Calu3 (cell line): ENCODE measurements at regions not wholly inside any gene's neighbourhood (a gene's known extent, or its start where the extent isn't known, plus 50 kb on each side); places are given as distances from the start of the nearest gene placed in this dataset.

Experiments used
- BruUV-seq: library from RNA; stranded (reverse); fragments of 400-500 nt; replicated peaks from 2 replicates; lab custom pipeline; 2021; lab: Mats Ljungman, UMichigan
- CTCF ChIA-PET: fragments of 300-600 bp; sonication (Branson Sonifier 250); formaldehyde crosslinking; loops from one replicate; lab custom pipeline; 2022; ENCODE audit warnings: antibody characterized with exemption; lab: Charles Lee
- DNase-seq: peaks from one replicate; pipeline ENCODE4 v3.0.0; 2022
- H3K27ac Mint-ChIP-seq: one replicate; pipeline ENCODE4 v1.8.0; 2022; ENCODE audit warnings: mixed read lengths; ENCODE audit not compliant: unreplicated experiment
- H3K27me3 Mint-ChIP-seq: one replicate; pipeline ENCODE4 v1.8.0; 2022; ENCODE audit warnings: mixed read lengths; ENCODE audit not compliant: unreplicated experiment
- H3K36me3 Mint-ChIP-seq: one replicate; pipeline ENCODE4 v1.8.0; 2022; ENCODE audit warnings: mild to moderate bottlenecking, moderate library complexity, mixed read lengths; ENCODE audit not compliant: insufficient read depth, unreplicated experiment
- H3K4me1 Mint-ChIP-seq: one replicate; pipeline ENCODE4 v1.8.0; 2022; ENCODE audit warnings: mild to moderate bottlenecking, low read depth, mixed read lengths; ENCODE audit not compliant: unreplicated experiment
- H3K4me3 Mint-ChIP-seq: one replicate; pipeline ENCODE4 v1.8.0; 2022; ENCODE audit warnings: mild to moderate bottlenecking, low read depth, moderate library complexity, mixed read lengths; ENCODE audit not compliant: unreplicated experiment
- H3K9me3 Mint-ChIP-seq: one replicate; pipeline ENCODE4 v1.8.0; 2022; ENCODE audit warnings: low read depth, mixed read lengths; ENCODE audit not compliant: unreplicated experiment
- intact Hi-C: fragments of 100-400 bp; cut with micrococcal nuclease; formaldehyde crosslinking; loops from one replicate; pipeline ENCODE4 v1.10.0; 2022; ENCODE audit not compliant: unreplicated experiment
- TF ChIP-seq, protein P1 (sequence below): fragments of 200-600 bp; IDR thresholded peaks from one replicate; pipeline ENCODE4 v1.8.0; 2022; ENCODE audit warnings: antibody characterized with exemption; ENCODE audit not compliant: unreplicated experiment

- no peaks in the 10 kb centered on the region for H3K36me3 Mint-ChIP-seq
- TF ChIP-seq, protein P1, sequence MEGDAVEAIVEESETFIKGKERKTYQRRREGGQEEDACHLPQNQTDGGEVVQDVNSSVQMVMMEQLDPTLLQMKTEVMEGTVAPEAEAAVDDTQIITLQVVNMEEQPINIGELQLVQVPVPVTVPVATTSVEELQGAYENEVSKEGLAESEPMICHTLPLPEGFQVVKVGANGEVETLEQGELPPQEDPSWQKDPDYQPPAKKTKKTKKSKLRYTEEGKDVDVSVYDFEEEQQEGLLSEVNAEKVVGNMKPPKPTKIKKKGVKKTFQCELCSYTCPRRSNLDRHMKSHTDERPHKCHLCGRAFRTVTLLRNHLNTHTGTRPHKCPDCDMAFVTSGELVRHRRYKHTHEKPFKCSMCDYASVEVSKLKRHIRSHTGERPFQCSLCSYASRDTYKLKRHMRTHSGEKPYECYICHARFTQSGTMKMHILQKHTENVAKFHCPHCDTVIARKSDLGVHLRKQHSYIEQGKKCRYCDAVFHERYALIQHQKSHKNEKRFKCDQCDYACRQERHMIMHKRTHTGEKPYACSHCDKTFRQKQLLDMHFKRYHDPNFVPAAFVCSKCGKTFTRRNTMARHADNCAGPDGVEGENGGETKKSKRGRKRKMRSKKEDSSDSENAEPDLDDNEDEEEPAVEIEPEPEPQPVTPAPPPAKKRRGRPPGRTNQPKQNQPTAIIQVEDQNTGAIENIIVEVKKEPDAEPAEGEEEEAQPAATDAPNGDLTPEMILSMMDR = no peak
- DNase-seq = no peak
- H3K4me1 Mint-ChIP-seq = no peaks in the 10 kb centered on the region
- H3K4me3 Mint-ChIP-seq = no peak overlapping the region
- no TSS peak for BruUV-seq
- H3K27ac Mint-ChIP-seq = no peak overlapping the region
- no peaks in the 10 kb centered on the region for H3K27me3 Mint-ChIP-seq
- intact Hi-C loops = no loop called here
- CTCF ChIA-PET = no interaction called here
- no peaks in the 10 kb centered on the region for H3K9me3 Mint-ChIP-seq
These were observed 303.4 kb downstream of the SPRY2 start for GRCh38 chr13:80037505-80037888.

DNA sequence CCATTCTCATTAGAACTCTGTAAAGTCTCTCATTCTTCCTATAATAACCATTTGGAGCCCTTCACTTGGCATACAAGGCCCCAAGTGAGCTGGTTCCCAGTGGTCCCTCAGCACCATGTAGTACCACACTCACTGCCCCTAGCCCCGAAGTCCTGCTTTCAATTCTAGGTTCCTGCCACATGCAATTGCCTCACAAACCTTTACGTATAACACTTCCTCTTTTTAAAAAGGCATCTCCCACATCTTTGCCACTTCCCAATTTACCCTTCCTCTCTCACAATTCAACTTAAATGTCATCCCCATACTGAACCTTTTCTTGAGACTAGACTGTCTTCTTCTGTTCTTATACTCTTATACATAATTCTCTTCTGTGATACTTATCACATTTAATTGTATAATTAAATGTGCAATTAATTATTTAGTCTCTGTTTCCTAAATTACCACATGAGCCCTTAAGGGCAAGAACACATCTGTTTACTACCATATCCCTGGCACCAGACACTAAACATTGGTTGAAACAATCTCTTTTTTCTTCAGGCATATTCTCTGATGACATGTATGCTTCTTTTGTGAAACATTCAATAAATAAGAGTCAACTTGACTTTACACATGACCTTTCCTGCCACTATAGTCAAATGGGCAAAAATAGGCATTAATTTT lies 304.0 kb downstream of the SPRY2 start:
- no peak overlapping the region for H3K27ac Mint-ChIP-seq

GRCh38 chr13:80035096-80035495 lies 305.8 kb downstream of the SPRY2 start:
- no peak overlapping the region for H3K27ac Mint-ChIP-seq
- no peak overlapping the region for H3K4me3 Mint-ChIP-seq
- TF ChIP-seq, protein P1 = no peak
- CTCF ChIA-PET = no interaction called here
- H3K27me3 Mint-ChIP-seq = no peaks in the 10 kb centered on the region
- BruUV-seq = no TSS peak
- no peaks in the 10 kb centered on the region for H3K4me1 Mint-ChIP-seq
- intact Hi-C loops = no loop called here
- no peak for DNase-seq
- H3K9me3 Mint-ChIP-seq = no peaks in the 10 kb centered on the region
- H3K36me3 Mint-ChIP-seq = no peaks in the 10 kb centered on the region

More for the DNA sequence above, 304.0 kb downstream of the SPRY2 start:
- TF ChIP-seq, protein P1 = no peak
- H3K27me3 Mint-ChIP-seq = no peaks in the 10 kb centered on the region
- CTCF ChIA-PET = no interaction called here
- H3K36me3 Mint-ChIP-seq = no peaks in the 10 kb centered on the region
- no peaks in the 10 kb centered on the region for H3K9me3 Mint-ChIP-seq
- no TSS peak for BruUV-seq
- intact Hi-C loops = no loop called here
- DNase-seq = no peak
- no peaks in the 10 kb centered on the region for H3K4me1 Mint-ChIP-seq
- no peak overlapping the region for H3K4me3 Mint-ChIP-seq

DNA sequence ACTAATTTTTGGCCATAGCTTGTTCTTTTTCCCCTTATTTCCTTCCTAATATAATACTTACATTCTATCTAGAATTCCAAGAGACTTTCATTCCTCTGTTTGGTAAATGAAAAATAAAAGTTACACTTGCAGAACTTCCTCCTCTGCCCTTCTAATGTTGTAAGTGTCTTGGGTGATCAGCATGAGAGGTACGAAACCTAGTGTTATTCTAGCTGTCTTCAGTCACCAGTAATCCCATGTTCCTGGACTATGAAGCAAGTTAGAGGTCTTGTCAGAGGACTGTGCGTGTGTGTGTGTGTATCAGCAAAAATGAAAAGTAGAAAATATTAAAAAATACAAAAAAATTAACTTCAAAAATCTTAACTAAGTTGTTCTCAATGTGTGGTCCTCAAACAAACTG lies 307.0 kb downstream of the SPRY2 start:
- Mint-ChIP-seq H3K36me3 (no peaks in the 10 kb centered on the region), H3K27ac (no peak overlapping the region), H3K9me3 (no peaks in the 10 kb centered on the region), H3K4me3 (no peak overlapping the region), H3K27me3 (no peaks in the 10 kb centered on the region), H3K4me1 (no peaks in the 10 kb centered on the region)
- TF ChIP-seq, protein P1 = no peak
- intact Hi-C loops = no loop called here
- no peak for DNase-seq
- BruUV-seq = no TSS peak
- CTCF ChIA-PET = interaction anchor here (0.6 kb wide), 1 partner anchor 294 kb away, joined by 3 read pairs; no protein-coding TSS in a partner anchor
